ENCODE measurements at regions not wholly inside any gene's neighbourhood (a gene's known extent, or its start where the extent isn't known, plus 50 kb on each side); places are given as distances from the start of the nearest gene placed in this dataset.

- no peak for TF ChIP-seq CTCF (IDR thresholded peaks at IDR 0.05; ENCODE audit: poor library complexity)
- no peak for TF ChIP-seq EZH2 (IDR thresholded peaks at IDR 0.05; ENCODE audit: borderline replicate concordance)
Observed at GRCh38 chr15:55124616-55125015, 72.1 kb downstream of the RSL24D1 start.

Data from hepatocyte (in vitro differentiated cells).